Cardiac muscle cell (in vitro differentiated cells and primary cell): ENCODE measurements at regions not wholly inside any gene's neighbourhood (a gene's known extent, or its start where the extent isn't known, plus 50 kb on each side); places are given as distances from the start of the nearest gene placed in this dataset.

ENCODE experiments used
- DNase-seq, 2 donors: peaks; one replicate each; pipeline versions ENCODE4 v3.0.0 to v3.0.0-alpha.2; 2010 to 2017; ENCODE audit warnings: low read depth in 1 of 2, low spot score in 1 of 2
- H3K27ac ChIP-seq: fragments of 200-600 bp; sonication (generic); 2 replicates; pipeline ENCODE4 v1.5.1; 2016
- H3K27me3 ChIP-seq: fragments of 200-600 bp; sonication (generic); 2 replicates; pipeline ENCODE4 v1.6.0; 2016; ENCODE audit warnings: control low read depth
- H3K36me3 ChIP-seq: fragments of 200-600 bp; sonication (generic); 2 replicates; pipeline ENCODE4 v1.5.1; 2016; ENCODE audit warnings: control low read depth
- H3K4me1 ChIP-seq: fragments of 200-600 bp; sonication (generic); 2 replicates; pipeline ENCODE4 v1.8.1; 2017; ENCODE audit warnings: low read depth, mild to moderate bottlenecking, mixed run types
- H3K4me3 ChIP-seq: fragments of 200-600 bp; sonication (generic); 2 replicates; pipeline ENCODE4 v1.5.1; 2016; ENCODE audit warnings: mild to moderate bottlenecking
- H3K9me3 ChIP-seq: fragments of 200-600 bp; sonication (generic); 2 replicates; pipeline ENCODE4 v1.5.1; 2017; ENCODE audit warnings: low read depth, mild to moderate bottlenecking, control low read depth
- CTCF ChIP-seq: IDR thresholded peaks from 2 replicates; pipeline ENCODE4 v1.5.1; 2012; ENCODE audit warnings: low read depth, mild to moderate bottlenecking, low read length

- no peak for TF ChIP-seq CTCF
- Histone ChIP-seq H3K27ac (no peak overlapping the region), H3K27me3 (no peaks in the 10 kb centered on the region), H3K36me3 (no peaks in the 10 kb centered on the region), H3K9me3 (no peaks in the 10 kb centered on the region), H3K4me1 (no peaks in the 10 kb centered on the region), H3K4me3 (no peak overlapping the region)
- DNase-seq, result no peak
Measured at GRCh38 chr10:131537281-131537680, 225.8 kb upstream of the TCERG1L start.

- TF ChIP-seq CTCF, result no peak
- Histone ChIP-seq H3K4me1 (no peaks in the 10 kb centered on the region), H3K4me3 (no peak overlapping the region), H3K9me3 (no peaks in the 10 kb centered on the region), H3K27ac (no peak overlapping the region), H3K27me3 (peaks cover 6% of the 10 kb centered on the region), H3K36me3 (no peaks in the 10 kb centered on the region)
- DNase-seq, result no peak
Measured at GRCh38 chr10:131544495-131544894, 233.0 kb upstream of the TCERG1L start.

DNA sequence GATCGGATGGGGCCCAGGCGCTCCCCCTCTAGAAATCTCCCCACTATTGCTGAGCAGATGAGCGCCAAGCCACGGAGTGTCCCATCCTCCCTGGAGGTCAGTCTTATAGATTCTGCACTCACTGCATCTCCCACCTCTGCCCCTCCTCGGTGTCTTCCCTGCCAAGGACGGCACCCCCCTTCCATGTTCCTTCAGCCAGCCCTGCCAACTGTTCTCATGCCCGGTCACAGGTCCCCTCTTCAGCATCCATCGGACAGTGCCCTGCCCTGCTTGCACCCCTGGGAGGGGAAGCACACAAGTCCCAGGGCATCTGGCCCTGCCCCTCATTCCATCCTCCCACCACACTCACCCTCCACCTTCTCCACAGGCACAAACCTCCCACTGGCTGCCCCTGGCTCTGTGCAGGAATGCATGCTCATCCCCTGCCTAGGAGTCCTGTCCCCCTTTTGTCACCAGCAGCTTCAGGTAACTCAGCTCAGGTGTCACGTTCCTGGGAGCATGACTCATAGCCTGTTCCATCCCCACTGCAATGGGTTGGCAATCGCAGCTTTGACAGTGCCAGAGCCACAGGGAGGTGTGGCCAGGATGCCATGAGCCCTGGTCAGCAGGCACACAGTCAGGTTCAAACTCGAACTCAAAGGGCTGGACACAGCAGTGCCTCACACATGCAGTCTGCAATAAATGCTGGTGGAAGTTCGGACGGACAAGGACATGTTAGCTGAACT is 234.7 kb upstream of the TCERG1L start:
- Histone ChIP-seq H3K4me3 (no peak overlapping the region), H3K36me3 (no peaks in the 10 kb centered on the region), H3K27ac (no peak overlapping the region), H3K4me1 (no peaks in the 10 kb centered on the region), H3K9me3 (no peaks in the 10 kb centered on the region), H3K27me3 (peaks cover 9% of the 10 kb centered on the region)
- no peak for TF ChIP-seq CTCF
- no peak for DNase-seq

DNA sequence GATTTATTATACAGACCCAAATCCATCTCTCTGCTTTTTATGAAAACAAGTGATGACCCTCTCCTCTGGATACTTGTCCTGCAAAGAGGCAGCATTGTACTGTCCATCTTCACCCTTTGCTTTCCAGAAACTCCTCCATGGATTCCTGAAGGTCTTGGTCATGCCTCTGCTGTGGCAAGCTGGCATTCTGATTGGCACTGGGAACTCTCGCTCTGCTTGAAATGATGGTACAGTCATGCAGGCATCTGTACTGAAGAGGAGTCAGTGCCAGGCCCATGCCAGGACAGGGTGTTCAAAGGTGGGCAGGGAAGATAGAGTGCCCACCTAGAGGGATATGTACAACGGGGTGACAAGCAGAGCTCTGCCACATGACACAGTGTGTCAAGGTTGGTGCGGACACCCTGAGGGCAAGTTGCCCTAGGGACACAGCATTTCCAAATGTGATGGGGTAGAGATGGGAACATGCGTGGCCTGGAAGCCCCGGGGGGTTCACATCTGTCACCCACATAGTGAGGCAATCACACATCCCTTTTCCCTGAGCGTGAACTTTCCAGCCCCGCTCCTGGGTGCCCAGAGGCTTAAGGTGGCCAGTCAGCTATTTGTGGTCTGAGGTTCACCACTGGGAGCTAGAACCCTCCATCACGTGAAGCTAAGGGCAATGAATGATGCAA is 235.7 kb upstream of the TCERG1L start:
- Histone ChIP-seq H3K27ac (no peak overlapping the region), H3K9me3 (no peaks in the 10 kb centered on the region), H3K27me3 (peaks cover 9% of the 10 kb centered on the region), H3K4me1 (no peaks in the 10 kb centered on the region), H3K4me3 (no peak overlapping the region), H3K36me3 (no peaks in the 10 kb centered on the region)
- TF ChIP-seq CTCF, result no peak
- DNase-seq, result no peak

DNA sequence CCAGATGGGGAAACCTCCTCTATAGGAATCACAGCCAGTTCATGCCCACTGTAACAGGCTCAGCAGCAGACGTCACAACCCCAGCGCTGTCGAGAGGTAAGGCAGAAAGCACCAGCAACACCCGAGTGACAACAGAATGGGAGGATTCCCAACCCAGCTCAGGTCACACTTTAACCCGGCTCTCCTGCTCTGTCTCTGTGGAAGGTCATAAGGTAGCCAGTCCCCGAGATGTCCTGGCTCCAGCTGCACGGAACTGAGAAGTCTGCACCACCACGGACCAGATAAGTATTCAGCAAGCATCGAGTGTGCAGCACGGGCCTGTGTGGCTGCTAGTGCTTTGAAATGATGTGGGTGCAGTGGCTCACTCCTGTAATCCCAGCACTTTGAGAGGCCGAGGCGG is 236.7 kb upstream of the TCERG1L start:
- no peak for TF ChIP-seq CTCF
- no peak for DNase-seq
- Histone ChIP-seq H3K4me1 (no peaks in the 10 kb centered on the region), H3K36me3 (no peaks in the 10 kb centered on the region), H3K9me3 (no peaks in the 10 kb centered on the region), H3K27ac (no peak overlapping the region), H3K27me3 (peaks cover 9% of the 10 kb centered on the region), H3K4me3 (no peak overlapping the region)
